ENCODE measurements at regions not wholly inside any gene's neighbourhood (a gene's known extent, or its start where the extent isn't known, plus 50 kb on each side); places are given as distances from the start of the nearest gene placed in this dataset.

GRCh38 chr1:19567041-19567440, 77.1 kb upstream of the NBL1 start (continued):
- TF ChIP-seq ZNF423 (CRISPR knock-in tag; IDR thresholded peaks at IDR 0.05): no peak
- TF ChIP-seq, protein P1, sequence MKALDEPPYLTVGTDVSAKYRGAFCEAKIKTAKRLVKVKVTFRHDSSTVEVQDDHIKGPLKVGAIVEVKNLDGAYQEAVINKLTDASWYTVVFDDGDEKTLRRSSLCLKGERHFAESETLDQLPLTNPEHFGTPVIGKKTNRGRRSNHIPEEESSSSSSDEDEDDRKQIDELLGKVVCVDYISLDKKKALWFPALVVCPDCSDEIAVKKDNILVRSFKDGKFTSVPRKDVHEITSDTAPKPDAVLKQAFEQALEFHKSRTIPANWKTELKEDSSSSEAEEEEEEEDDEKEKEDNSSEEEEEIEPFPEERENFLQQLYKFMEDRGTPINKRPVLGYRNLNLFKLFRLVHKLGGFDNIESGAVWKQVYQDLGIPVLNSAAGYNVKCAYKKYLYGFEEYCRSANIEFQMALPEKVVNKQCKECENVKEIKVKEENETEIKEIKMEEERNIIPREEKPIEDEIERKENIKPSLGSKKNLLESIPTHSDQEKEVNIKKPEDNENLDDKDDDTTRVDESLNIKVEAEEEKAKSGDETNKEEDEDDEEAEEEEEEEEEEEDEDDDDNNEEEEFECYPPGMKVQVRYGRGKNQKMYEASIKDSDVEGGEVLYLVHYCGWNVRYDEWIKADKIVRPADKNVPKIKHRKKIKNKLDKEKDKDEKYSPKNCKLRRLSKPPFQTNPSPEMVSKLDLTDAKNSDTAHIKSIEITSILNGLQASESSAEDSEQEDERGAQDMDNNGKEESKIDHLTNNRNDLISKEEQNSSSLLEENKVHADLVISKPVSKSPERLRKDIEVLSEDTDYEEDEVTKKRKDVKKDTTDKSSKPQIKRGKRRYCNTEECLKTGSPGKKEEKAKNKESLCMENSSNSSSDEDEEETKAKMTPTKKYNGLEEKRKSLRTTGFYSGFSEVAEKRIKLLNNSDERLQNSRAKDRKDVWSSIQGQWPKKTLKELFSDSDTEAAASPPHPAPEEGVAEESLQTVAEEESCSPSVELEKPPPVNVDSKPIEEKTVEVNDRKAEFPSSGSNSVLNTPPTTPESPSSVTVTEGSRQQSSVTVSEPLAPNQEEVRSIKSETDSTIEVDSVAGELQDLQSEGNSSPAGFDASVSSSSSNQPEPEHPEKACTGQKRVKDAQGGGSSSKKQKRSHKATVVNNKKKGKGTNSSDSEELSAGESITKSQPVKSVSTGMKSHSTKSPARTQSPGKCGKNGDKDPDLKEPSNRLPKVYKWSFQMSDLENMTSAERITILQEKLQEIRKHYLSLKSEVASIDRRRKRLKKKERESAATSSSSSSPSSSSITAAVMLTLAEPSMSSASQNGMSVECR (CRISPR knock-in tag; IDR thresholded peaks at IDR 0.05; ENCODE audit: borderline replicate concordance): no peak

DNA sequence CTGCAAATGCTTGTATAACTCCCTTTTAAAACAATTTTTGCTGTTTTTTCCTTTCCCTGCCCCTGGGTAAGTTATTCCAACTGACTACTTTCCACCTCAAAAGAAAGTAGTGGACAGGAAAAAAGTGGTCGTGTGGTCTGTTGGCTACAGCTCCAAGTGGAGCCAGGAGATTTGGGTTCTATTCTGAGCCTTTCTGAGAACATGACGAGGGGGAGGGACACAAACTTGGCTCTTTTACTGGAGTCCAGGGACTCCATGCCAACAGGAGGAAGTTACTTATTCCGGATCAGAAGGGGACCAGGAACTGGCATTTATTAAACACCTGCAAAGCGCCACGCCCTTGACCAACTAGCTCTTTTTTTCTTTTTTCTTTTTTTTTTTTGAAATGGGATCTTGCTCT, 79.0 kb upstream of the CAPZB start:
- ATAC-seq (no peak), DNase-seq (ENCODE audit: low spot score) (no peak)
- H3K9me3 Mint-ChIP-seq: no peaks in the 10 kb centered on the region
- ChIA-PET CTCF (interaction anchor here (1.8 to 3.6 kb wide), 2 partner anchors 18 to 87 kb away, joined by 6 to 19 read pairs; no protein-coding TSS in a partner anchor), POLR2A (interaction anchor here (1.0 kb wide), 1 partner anchor 12 kb away, joined by 3 read pairs; no protein-coding TSS in a partner anchor)
- no peaks in the 10 kb centered on the region for H3K4me1 Mint-ChIP-seq
- TF ChIP-seq ZNF263 (CRISPR knock-in tag; IDR thresholded peaks at IDR 0.05; ENCODE audit: low read depth) (no peak), ZNF425 (CRISPR knock-in tag; conservative IDR thresholded peaks at IDR 0.05) (no peak), TEAD1 (CRISPR knock-in tag; IDR thresholded peaks at IDR 0.05) (no peak), E2F4 (CRISPR knock-in tag; IDR thresholded peaks at IDR 0.05; ENCODE audit: borderline replicate concordance, low read depth) (no peak), NR3C1 (CRISPR knock-in tag; conservative IDR thresholded peaks at IDR 0.05; ENCODE audit: low read depth) (no peak), SOX15 (CRISPR knock-in tag; IDR thresholded peaks at IDR 0.05) (no peak)
- TF ChIP-seq, protein P2, sequence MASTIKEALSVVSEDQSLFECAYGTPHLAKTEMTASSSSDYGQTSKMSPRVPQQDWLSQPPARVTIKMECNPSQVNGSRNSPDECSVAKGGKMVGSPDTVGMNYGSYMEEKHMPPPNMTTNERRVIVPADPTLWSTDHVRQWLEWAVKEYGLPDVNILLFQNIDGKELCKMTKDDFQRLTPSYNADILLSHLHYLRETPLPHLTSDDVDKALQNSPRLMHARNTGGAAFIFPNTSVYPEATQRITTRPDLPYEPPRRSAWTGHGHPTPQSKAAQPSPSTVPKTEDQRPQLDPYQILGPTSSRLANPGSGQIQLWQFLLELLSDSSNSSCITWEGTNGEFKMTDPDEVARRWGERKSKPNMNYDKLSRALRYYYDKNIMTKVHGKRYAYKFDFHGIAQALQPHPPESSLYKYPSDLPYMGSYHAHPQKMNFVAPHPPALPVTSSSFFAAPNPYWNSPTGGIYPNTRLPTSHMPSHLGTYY (CRISPR knock-in tag; IDR thresholded peaks at IDR 0.05): no peak
- no peak overlapping the region for H3K4me3 Mint-ChIP-seq
- H3K27me3 Mint-ChIP-seq (ENCODE audit: low read depth): peaks cover 5% of the 10 kb centered on the region; the same call in 1 of the 2 replicates
- no peaks in the 10 kb centered on the region for H3K36me3 Mint-ChIP-seq
- H3K27ac Mint-ChIP-seq: no peak overlapping the region

DNA sequence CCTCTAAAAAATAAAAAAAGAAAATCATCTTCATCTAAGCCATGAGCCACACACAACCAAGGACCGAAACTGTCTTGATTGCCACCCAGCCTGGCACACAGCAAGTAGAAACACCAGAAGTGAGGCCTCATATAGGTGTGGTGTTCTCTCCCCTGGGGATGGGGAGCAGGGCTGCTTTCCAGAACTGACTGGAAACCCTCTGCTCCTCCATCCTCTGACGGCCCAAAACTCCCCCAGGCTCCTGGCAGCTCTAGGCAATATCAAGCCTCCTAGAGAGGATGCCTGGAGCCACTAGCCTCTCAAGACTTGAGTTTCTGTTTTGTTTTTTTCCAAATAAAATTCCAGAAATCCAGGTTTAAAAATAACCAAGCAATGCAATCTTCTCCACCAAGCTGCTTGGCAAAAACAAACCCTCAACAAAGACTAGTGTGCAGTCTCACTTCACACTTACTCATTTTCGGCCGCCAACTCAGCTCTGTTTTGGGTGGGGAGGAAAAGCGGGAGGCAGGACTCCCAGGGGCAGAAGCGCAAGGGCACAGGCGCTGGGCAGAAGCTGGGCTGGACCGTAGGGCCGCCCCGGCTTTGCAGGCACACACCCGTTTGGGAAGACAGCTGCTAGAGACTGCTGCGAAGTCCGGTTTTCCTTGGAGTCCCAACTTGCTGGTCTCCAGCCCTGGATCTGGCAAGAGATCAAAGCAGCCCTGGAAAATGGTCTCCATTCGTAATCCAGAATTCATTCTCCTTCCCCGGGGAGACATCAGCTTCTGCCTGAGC, 78.2 kb upstream of the CAPZB start:
- no peak overlapping the region; the same call in 1 of the 2 replicates for H3K27ac Mint-ChIP-seq
- ATAC-seq: no peak
- no peaks in the 10 kb centered on the region for H3K4me1 Mint-ChIP-seq
- H3K27me3 Mint-ChIP-seq (ENCODE audit: low read depth): peaks cover 5% of the 10 kb centered on the region; the same call in 1 of the 2 replicates
- no peak overlapping the region for H3K4me3 Mint-ChIP-seq
- POLR2A ChIA-PET: no interaction called here
- CTCF ChIA-PET: interaction anchor here (0.5 to 3.6 kb wide), 3 partner anchors 19 to 88 kb away, joined by 3 to 19 read pairs (median 6); no protein-coding TSS in a partner anchor
- H3K9me3 Mint-ChIP-seq: no peaks in the 10 kb centered on the region
- no peaks in the 10 kb centered on the region for H3K36me3 Mint-ChIP-seq
- no peak for DNase-seq (ENCODE audit: low spot score)
- TF ChIP-seq KAT7 (CRISPR knock-in tag; IDR thresholded peaks at IDR 0.05; ENCODE audit: borderline replicate concordance) (no peak), RORB (CRISPR knock-in tag; IDR thresholded peaks at IDR 0.05) (no peak), SMAD4 (CRISPR knock-in tag; IDR thresholded peaks at IDR 0.05) (no peak), ZBTB21 (CRISPR knock-in tag; IDR thresholded peaks at IDR 0.05; ENCODE audit: borderline replicate concordance) (no peak), ZNF512 (CRISPR knock-in tag; IDR thresholded peaks at IDR 0.05; ENCODE audit: borderline replicate concordance) (no peak), ZNF396 (CRISPR knock-in tag; IDR thresholded peaks at IDR 0.05; ENCODE audit: borderline replicate concordance) (no peak), USF1 (CRISPR knock-in tag; IDR thresholded peaks at IDR 0.05) (no peak), GRHL2 (CRISPR knock-in tag; IDR thresholded peaks at IDR 0.05; ENCODE audit: insufficient replicate concordance, severe bottlenecking) (no peak), ZNF317 (CRISPR knock-in tag; IDR thresholded peaks at IDR 0.05; ENCODE audit: borderline replicate concordance, low read depth) (no peak), RELA (CRISPR knock-in tag; IDR thresholded peaks at IDR 0.05; ENCODE audit: borderline replicate concordance) (no peak)
